ENCODE measurements at regions not wholly inside any gene's neighbourhood (a gene's known extent, or its start where the extent isn't known, plus 50 kb on each side); places are given as distances from the start of the nearest gene placed in this dataset.

DNA sequence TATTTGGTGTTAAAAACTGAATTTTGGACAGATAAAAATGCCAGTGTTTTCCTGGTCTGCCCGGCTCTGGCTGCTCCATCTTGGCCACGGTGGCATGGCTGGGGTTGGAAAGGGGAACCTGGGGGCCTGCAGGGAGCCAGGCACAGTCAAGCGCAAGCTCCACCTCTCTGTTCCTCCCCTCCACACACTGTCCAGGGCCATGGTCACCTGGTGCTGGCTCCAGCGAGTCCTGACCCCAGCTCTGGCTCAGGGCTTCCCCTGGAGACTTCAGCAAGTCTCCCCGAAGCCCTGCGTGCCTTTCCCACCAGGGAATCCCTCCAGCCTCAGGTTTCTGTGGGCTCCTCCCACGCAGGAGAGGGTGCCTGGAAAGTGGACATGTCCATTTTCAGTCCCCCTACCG, 298.5 kb downstream of the QKI start:
- no peak overlapping the region for H3K4me3 ChIP-seq (replicated peaks in 1 of 3; ENCODE audit: insufficient read depth in 1 of 3, low read depth in 2 of 3, low read length in 3 of 3)
- H4K20me1 ChIP-seq (ENCODE audit: insufficient read depth, low read length): no peaks in the 10 kb centered on the region
- H3K36me3 ChIP-seq (replicated peaks in 1 of 2; ENCODE audit: control insufficient read depth in 1 of 2, insufficient read depth in 2 of 2, low read length in 2 of 2): no peaks in the 10 kb centered on the region
- ATAC-seq (no peak), DNase-seq (ENCODE audit: low spot score) (no peak), FAIRE-seq (no peak)
- H3K79me2 ChIP-seq (ENCODE audit: insufficient read depth, low read length): no peaks in the 10 kb centered on the region
- in situ Hi-C loops (cut with HindIII; ENCODE audit: extremely low pct_ligation_motif_present, low pct_unique_long_range_greater_than_20kb) (no loop called here), intact Hi-C loops (cut with micrococcal nuclease; ENCODE audit: unreplicated experiment) (no loop called here)
- WGBS (ENCODE audit: low lambda C conversion rate): 19% methylated on average over 8 of the region's 8 CpGs
- H3K9ac ChIP-seq (ENCODE audit: insufficient read depth, low read depth, low read length): no peak overlapping the region
- H3K9me3 ChIP-seq (ENCODE audit: low read length): no peaks in the 10 kb centered on the region
- H3K4me1 ChIP-seq (ENCODE audit: insufficient read depth, low read length): no peaks in the 10 kb centered on the region
- CTCF ChIA-PET (ENCODE audit: low intra/inter-chr PET ratio, low total read pairs): no interaction called here
- POLR2A ChIA-PET: no interaction called here
- no TSS peak for BruUV-seq (replicated peaks)
- no peak overlapping the region for H3K4me2 ChIP-seq (ENCODE audit: low read depth, low read length)
- peaks cover 8 to 25% of the 10 kb centered on the region in 2 experiments; a peak in 3 of 5 replicates for H3K27me3 ChIP-seq (ENCODE audit: control insufficient read depth in 1 of 2, insufficient read depth in 2 of 2, low read length in 2 of 2)
- no peak overlapping the region for H2AFZ ChIP-seq (ENCODE audit: low read length)
- no peak overlapping the region for H3K27ac ChIP-seq (ENCODE audit: extremely low read length, insufficient read depth, low read length)
- TF ChIP-seq SMC3 (IDR thresholded peaks at IDR 0.05; ENCODE audit: low read length) (no peak), KDM4B (CRISPR knock-in tag; IDR thresholded peaks at IDR 0.05) (no peak), ZNF83 (CRISPR knock-in tag; IDR thresholded peaks at IDR 0.05; ENCODE audit: borderline replicate concordance) (no peak), ZNF704 (CRISPR knock-in tag; IDR thresholded peaks at IDR 0.05; ENCODE audit: borderline replicate concordance) (no peak), ZMYM2 (CRISPR knock-in tag; IDR thresholded peaks at IDR 0.05) (no peak), NONO (IDR thresholded peaks at IDR 0.05) (no peak), NONO (CRISPR knock-in tag; conservative IDR thresholded peaks at IDR 0.05) (no peak), KLF16 (CRISPR knock-in tag; IDR thresholded peaks at IDR 0.05) (no peak), ZSCAN21 (CRISPR knock-in tag; IDR thresholded peaks at IDR 0.05; ENCODE audit: borderline replicate concordance) (no peak), KLF11 (CRISPR knock-in tag; IDR thresholded peaks at IDR 0.05) (no peak)
- TF ChIP-seq, protein P1, sequence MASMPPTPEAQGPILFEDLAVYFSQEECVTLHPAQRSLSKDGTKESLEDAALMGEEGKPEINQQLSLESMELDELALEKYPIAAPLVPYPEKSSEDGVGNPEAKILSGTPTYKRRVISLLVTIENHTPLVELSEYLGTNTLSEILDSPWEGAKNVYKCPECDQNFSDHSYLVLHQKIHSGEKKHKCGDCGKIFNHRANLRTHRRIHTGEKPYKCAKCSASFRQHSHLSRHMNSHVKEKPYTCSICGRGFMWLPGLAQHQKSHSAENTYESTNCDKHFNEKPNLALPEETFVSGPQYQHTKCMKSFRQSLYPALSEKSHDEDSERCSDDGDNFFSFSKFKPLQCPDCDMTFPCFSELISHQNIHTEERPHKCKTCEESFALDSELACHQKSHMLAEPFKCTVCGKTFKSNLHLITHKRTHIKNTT (CRISPR knock-in tag; IDR thresholded peaks at IDR 0.05): no peak
- TF ChIP-seq, protein P2, sequence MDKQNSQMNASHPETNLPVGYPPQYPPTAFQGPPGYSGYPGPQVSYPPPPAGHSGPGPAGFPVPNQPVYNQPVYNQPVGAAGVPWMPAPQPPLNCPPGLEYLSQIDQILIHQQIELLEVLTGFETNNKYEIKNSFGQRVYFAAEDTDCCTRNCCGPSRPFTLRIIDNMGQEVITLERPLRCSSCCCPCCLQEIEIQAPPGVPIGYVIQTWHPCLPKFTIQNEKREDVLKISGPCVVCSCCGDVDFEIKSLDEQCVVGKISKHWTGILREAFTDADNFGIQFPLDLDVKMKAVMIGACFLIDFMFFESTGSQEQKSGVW (CRISPR knock-in tag; IDR thresholded peaks at IDR 0.05; ENCODE audit: borderline replicate concordance): no peak
- TF ChIP-seq, protein P3, sequence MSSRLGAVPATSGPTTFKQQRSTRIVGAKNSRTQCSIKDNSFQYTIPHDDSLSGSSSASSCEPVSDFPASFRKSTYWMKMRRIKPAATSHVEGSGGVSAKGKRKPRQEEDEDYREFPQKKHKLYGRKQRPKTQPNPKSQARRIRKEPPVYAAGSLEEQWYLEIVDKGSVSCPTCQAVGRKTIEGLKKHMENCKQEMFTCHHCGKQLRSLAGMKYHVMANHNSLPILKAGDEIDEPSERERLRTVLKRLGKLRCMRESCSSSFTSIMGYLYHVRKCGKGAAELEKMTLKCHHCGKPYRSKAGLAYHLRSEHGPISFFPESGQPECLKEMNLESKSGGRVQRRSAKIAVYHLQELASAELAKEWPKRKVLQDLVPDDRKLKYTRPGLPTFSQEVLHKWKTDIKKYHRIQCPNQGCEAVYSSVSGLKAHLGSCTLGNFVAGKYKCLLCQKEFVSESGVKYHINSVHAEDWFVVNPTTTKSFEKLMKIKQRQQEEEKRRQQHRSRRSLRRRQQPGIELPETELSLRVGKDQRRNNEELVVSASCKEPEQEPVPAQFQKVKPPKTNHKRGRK (CRISPR knock-in tag; IDR thresholded peaks at IDR 0.05): no peak
- TF ChIP-seq, protein P4, sequence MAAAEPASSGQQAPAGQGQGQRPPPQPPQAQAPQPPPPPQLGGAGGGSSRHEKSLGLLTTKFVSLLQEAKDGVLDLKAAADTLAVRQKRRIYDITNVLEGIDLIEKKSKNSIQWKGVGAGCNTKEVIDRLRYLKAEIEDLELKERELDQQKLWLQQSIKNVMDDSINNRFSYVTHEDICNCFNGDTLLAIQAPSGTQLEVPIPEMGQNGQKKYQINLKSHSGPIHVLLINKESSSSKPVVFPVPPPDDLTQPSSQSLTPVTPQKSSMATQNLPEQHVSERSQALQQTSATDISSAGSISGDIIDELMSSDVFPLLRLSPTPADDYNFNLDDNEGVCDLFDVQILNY (CRISPR knock-in tag; conservative IDR thresholded peaks at IDR 0.05): no peak
- TF ChIP-seq, protein P5, sequence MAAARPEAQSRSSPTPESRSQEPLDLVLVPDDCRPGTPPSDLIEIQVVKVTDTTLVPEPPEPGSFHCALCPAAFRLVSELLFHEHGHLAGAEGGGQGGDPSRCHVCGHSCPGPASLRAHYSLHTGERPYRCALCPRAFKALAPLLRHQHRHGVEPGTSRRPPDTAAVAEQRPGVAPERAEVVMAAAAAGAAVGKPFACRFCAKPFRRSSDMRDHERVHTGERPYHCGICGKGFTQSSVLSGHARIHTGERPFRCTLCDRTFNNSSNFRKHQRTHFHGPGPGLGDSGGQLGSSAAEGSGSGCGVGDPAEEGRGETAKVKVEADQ (CRISPR knock-in tag; IDR thresholded peaks at IDR 0.05; ENCODE audit: borderline replicate concordance): no peak
- TF ChIP-seq, protein P6, sequence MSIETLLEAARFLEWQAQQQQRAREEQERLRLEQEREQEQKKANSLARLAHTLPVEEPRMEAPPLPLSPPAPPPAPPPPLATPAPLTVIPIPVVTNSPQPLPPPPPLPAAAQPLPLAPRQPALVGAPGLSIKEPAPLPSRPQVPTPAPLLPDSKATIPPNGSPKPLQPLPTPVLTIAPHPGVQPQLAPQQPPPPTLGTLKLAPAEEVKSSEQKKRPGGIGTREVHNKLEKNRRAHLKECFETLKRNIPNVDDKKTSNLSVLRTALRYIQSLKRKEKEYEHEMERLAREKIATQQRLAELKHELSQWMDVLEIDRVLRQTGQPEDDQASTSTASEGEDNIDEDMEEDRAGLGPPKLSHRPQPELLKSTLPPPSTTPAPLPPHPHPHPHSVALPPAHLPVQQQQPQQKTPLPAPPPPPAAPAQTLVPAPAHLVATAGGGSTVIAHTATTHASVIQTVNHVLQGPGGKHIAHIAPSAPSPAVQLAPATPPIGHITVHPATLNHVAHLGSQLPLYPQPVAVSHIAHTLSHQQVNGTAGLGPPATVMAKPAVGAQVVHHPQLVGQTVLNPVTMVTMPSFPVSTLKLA (IDR thresholded peaks at IDR 0.05): no peak

Data from HepG2 (cell line).